Activated naive CD8-positive, alpha-beta T cell treated with anti-CD3 and anti-CD28 coated beads, Interleukin-2, amount 50 U/mL, for 16 hours (primary cell): ENCODE measurements at regions not wholly inside any gene's neighbourhood (a gene's known extent, or its start where the extent isn't known, plus 50 kb on each side); places are given as distances from the start of the nearest gene placed in this dataset.
"Not testable (repeated sequence)": the region's sequence is repeated elsewhere in the genome, so short reads cannot be mapped to it uniquely, and the experiment has no call there.

Experiments
- DNase-seq: peaks from one replicate; pipeline ENCODE4 v3.0.0-alpha.2; 2020; ENCODE audit warnings: low read depth, low spot score

GRCh38 chr1:83400173-83400572, 598.8 kb downstream of the TTLL7 start:
- DNase-seq: not testable (repeated sequence)

- DNase-seq: not testable (repeated sequence)
These were observed 600.8 kb downstream of the TTLL7 start for GRCh38 chr1:83398125-83398524.

- DNase-seq: not testable (repeated sequence)
These were observed 603.8 kb downstream of the TTLL7 start for GRCh38 chr1:83395130-83395529.

- not testable (repeated sequence) for DNase-seq
These were observed 612.0 kb downstream of the TTLL7 start for GRCh38 chr1:83386946-83387345.

- not testable (repeated sequence) for DNase-seq
These were observed 615.8 kb downstream of the TTLL7 start for GRCh38 chr1:83383107-83383506.

GRCh38 chr1:83373018-83373417, 625.9 kb downstream of the TTLL7 start:
- DNase-seq: not testable (repeated sequence)

- not testable (repeated sequence) for DNase-seq
These were observed 629.1 kb downstream of the TTLL7 start for GRCh38 chr1:83369853-83370252.

- DNase-seq: not testable (repeated sequence)
These were observed 633.6 kb downstream of the TTLL7 start for GRCh38 chr1:83365320-83365719.

GRCh38 chr1:83345375-83345774, 653.6 kb downstream of the TTLL7 start:
- DNase-seq: not testable (repeated sequence)

- not testable (repeated sequence) for DNase-seq
These were observed 655.2 kb downstream of the TTLL7 start for GRCh38 chr1:83343767-83344166.

- not testable (repeated sequence) for DNase-seq
These were observed 655.9 kb downstream of the TTLL7 start for GRCh38 chr1:83342995-83343394.

GRCh38 chr1:83332308-83332707, 666.6 kb downstream of the TTLL7 start:
- not testable (repeated sequence) for DNase-seq

- DNase-seq: no peak
These were observed 680.6 kb downstream of the TTLL7 start for GRCh38 chr1:83318366-83318765.

GRCh38 chr1:83315446-83315845, 683.5 kb downstream of the TTLL7 start:
- DNase-seq: not testable (repeated sequence)

GRCh38 chr1:83310161-83310560, 688.8 kb downstream of the TTLL7 start:
- DNase-seq: not testable (repeated sequence)

GRCh38 chr1:83309035-83309434, 689.9 kb downstream of the TTLL7 start:
- not testable (repeated sequence) for DNase-seq

GRCh38 chr1:83306811-83307210, 692.1 kb downstream of the TTLL7 start:
- DNase-seq: not testable (repeated sequence)

- not testable (repeated sequence) for DNase-seq
These were observed 703.3 kb downstream of the TTLL7 start for GRCh38 chr1:83295594-83295993.

- DNase-seq: not testable (repeated sequence)
These were observed 711.5 kb downstream of the TTLL7 start for GRCh38 chr1:83287391-83287790.

- DNase-seq: not testable (repeated sequence)
These were observed 724.3 kb downstream of the TTLL7 start for GRCh38 chr1:83274656-83275055.

- DNase-seq: not testable (repeated sequence)
These were observed 726.4 kb downstream of the TTLL7 start for GRCh38 chr1:83272484-83272883.

GRCh38 chr1:83271834-83272233, 727.1 kb downstream of the TTLL7 start:
- DNase-seq: not testable (repeated sequence)

GRCh38 chr1:83270801-83271200, 728.1 kb downstream of the TTLL7 start:
- DNase-seq: not testable (repeated sequence)

- not testable (repeated sequence) for DNase-seq
These were observed 735.1 kb downstream of the TTLL7 start for GRCh38 chr1:83263808-83264207.
